Vagina (tissue), 2 donors: ENCODE measurements at regions not wholly inside any gene's neighbourhood (a gene's known extent, or its start where the extent isn't known, plus 50 kb on each side); places are given as distances from the start of the nearest gene placed in this dataset.

Experiments used
- CTCF ChIP-seq, 3 experiments: fragments of 450-650 bp in 2 of 3; fragments of 200-600 bp in 1 of 3; sonication (generic) in 1 of 3; IDR thresholded peaks; one replicate each; pipeline ENCODE4 v1.5.1; 2017 to 2019; ENCODE audit warnings: antibody characterized with exemption in 3 of 3, mild to moderate bottlenecking in 2 of 3, moderate library complexity in 2 of 3
- POLR2AphosphoS5 ChIP-seq, 2 donors: sonication (generic); formaldehyde crosslinking; IDR thresholded peaks; one replicate each; pipeline ENCODE4 v1.9.0; 2017; ENCODE audit warnings: antibody characterized with exemption in 2 of 2, mild to moderate bottlenecking in 2 of 2, low read depth in 1 of 2; ENCODE audit not compliant: insufficient read depth in 1 of 2

GRCh38 chr1:201745023-201745422 is 83.9 kb upstream of the IPO9 start:
- TF ChIP-seq CTCF (IDR thresholded peaks at IDR 0.05) (no peak), POLR2AphosphoS5 (IDR thresholded peaks at IDR 0.05; ENCODE audit: insufficient read depth in 1 of 2, low read depth in 1 of 2) (no peak)
